OCI-LY3 (cell line): ENCODE measurements at regions not wholly inside any gene's neighbourhood (a gene's known extent, or its start where the extent isn't known, plus 50 kb on each side); places are given as distances from the start of the nearest gene placed in this dataset.
"Not testable (repeated sequence)": the region's sequence is repeated elsewhere in the genome, so short reads cannot be mapped to it uniquely, and the experiment has no call there.

Experiments used
- CTCF ChIP-seq: fragments of 200-600, 300-600 bp; sonication (generic); IDR thresholded peaks from 2 replicates; pipeline ENCODE4 v1.5.1; 2014; ENCODE audit warnings: antibody characterized with exemption, low read length, low read depth
- EZH2phosphoT487 ChIP-seq: fragments of 200-600 bp; shearing (Covaris generic); IDR thresholded peaks from 2 replicates; pipeline ENCODE4 v1.6.1; 2018; ENCODE audit warnings: antibody characterized with exemption, mixed run types, low read depth

- not testable (repeated sequence) for TF ChIP-seq CTCF, EZH2phosphoT487
These were observed 89.1 kb upstream of the FREM3 start for GRCh38 chr4:143789618-143790017.
